ENCODE measurements at regions not wholly inside any gene's neighbourhood (a gene's known extent, or its start where the extent isn't known, plus 50 kb on each side); places are given as distances from the start of the nearest gene placed in this dataset.

DNA sequence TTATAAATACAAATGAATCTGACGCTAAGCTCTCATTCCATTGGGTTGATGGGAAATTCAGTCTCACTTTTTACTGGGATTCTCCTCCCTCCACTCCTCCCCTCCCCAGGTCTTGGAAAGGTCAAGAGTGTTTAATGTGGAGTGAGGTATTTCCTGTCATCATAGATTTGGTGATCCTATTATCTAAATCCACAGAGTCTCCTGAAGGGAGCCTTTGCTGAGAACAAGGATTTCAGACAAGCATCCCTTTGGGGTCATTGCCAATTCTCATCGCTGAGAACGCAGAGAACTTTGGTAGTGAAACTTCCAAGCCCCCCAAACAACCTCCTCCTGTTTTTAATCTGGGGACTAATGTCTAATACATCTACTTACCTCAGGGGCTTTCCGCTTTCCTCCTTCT is 297.9 kb downstream of the OTOL1 start:
- TF ChIP-seq ZSCAN21 (CRISPR knock-in tag; IDR thresholded peaks at IDR 0.05; ENCODE audit: borderline replicate concordance) = no peak
- no peak for TF ChIP-seq NFKBIZ (CRISPR knock-in tag; IDR thresholded peaks at IDR 0.05)
- no peak for TF ChIP-seq POLR2AphosphoS2 (IDR thresholded peaks at IDR 0.05; ENCODE audit: low read depth, low read length)
- no peak for TF ChIP-seq ADNP (CRISPR knock-in tag; IDR thresholded peaks at IDR 0.05)
- TF ChIP-seq KDM2A (CRISPR knock-in tag; IDR thresholded peaks at IDR 0.05; ENCODE audit: borderline replicate concordance, low read depth) = no peak
- TF ChIP-seq, protein P1, sequence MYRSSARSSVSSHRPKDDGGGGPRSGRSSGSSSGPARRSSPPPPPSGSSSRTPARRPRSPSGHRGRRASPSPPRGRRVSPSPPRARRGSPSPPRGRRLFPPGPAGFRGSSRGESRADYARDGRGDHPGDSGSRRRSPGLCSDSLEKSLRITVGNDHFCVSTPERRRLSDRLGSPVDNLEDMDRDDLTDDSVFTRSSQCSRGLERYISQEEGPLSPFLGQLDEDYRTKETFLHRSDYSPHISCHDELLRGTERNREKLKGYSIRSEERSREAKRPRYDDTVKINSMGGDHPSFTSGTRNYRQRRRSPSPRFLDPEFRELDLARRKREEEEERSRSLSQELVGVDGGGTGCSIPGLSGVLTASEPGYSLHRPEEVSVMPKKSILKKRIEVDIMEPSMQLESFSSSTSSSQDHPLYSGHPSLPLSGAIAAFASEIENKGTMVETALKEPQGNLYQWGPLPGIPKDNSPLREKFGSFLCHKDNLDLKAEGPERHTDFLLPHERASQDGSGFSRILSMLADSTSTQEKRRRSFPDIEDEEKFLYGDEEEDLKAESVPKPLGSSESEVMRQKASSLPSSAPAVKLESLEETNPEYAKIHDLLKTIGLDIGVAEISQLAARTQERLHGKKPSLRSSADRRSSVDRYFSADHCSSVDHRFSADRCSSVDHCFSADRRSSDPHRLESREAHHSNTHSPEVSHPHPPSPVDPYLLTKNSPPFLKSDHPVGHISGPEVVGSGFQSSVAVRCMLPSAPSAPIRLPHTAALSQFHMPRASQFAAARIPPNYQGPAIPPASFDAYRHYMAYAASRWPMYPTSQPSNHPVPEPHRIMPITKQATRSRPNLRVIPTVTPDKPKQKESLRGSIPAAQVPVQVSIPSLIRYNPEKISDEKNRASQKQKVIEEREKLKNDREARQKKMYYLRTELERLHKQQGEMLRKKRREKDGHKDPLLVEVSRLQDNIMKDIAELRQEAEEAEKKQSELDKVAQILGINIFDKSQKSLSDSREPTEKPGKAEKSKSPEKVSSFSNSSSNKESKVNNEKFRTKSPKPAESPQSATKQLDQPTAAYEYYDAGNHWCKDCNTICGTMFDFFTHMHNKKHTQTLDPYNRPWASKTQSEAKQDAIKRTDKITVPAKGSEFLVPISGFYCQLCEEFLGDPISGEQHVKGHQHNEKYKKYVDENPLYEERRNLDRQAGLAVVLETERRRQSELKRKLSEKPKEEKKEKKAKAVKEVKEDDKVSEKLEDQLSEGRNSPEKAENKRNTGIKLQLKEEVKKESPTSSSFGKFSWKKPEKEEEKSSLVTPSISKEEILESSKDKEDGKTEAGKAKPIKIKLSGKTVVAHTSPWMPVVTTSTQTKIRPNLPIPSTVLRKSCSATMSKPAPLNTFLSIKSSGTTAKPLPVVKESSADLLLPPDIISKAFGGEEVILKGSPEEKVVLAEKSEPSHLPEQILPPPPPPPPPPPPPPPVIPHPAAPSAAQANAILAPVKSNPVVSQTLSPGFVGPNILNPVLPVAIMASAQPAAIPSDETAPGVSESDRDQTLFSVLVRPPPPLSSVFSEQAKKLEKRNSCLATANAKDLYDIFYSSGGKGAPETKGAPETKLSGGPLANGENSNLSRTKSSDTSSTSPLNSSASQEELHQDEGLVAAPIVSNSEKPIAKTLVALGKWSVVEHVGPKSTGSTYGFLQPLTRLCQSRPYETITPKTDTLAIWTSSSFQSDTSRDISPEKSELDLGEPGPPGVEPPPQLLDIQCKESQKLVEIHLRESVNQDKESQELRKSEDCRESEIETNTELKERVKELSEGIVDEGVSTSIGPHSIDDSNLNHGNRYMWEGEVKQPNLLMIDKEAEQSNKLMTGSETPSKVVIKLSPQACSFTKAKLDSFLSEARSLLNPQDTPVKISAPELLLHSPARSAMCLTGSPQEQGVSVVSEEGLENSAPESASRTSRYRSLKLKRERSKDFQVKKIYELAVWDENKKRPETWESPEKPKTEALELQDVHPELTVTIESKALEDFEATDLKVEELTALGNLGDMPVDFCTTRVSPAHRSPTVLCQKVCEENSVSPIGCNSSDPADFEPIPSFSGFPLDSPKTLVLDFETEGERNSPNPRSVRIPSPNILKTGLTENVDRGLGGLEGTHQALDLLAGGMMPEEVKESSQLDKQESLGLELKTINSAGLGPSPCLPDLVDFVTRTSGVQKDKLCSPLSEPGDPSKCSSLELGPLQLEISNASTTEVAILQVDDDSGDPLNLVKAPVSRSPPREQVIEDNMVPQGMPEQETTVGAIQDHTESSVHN (CRISPR knock-in tag; IDR thresholded peaks at IDR 0.05) = no peak
- TF ChIP-seq ZNF530 (CRISPR knock-in tag; IDR thresholded peaks at IDR 0.05; ENCODE audit: low read depth) = no peak
- TF ChIP-seq, protein P2, sequence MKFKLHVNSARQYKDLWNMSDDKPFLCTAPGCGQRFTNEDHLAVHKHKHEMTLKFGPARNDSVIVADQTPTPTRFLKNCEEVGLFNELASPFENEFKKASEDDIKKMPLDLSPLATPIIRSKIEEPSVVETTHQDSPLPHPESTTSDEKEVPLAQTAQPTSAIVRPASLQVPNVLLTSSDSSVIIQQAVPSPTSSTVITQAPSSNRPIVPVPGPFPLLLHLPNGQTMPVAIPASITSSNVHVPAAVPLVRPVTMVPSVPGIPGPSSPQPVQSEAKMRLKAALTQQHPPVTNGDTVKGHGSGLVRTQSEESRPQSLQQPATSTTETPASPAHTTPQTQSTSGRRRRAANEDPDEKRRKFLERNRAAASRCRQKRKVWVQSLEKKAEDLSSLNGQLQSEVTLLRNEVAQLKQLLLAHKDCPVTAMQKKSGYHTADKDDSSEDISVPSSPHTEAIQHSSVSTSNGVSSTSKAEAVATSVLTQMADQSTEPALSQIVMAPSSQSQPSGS (CRISPR knock-in tag; IDR thresholded peaks at IDR 0.05) = no peak
- no peak for TF ChIP-seq NR1H2 (CRISPR knock-in tag; IDR thresholded peaks at IDR 0.05; ENCODE audit: borderline replicate concordance, low read depth)
- TF ChIP-seq ZNF121 (CRISPR knock-in tag; IDR thresholded peaks at IDR 0.05) = no peak
- no peak for TF ChIP-seq PCBP2 (optimal IDR thresholded peaks at IDR 0.05; ENCODE audit: low read depth, low read length, poor library complexity, severe bottlenecking)
- TF ChIP-seq, protein P3, sequence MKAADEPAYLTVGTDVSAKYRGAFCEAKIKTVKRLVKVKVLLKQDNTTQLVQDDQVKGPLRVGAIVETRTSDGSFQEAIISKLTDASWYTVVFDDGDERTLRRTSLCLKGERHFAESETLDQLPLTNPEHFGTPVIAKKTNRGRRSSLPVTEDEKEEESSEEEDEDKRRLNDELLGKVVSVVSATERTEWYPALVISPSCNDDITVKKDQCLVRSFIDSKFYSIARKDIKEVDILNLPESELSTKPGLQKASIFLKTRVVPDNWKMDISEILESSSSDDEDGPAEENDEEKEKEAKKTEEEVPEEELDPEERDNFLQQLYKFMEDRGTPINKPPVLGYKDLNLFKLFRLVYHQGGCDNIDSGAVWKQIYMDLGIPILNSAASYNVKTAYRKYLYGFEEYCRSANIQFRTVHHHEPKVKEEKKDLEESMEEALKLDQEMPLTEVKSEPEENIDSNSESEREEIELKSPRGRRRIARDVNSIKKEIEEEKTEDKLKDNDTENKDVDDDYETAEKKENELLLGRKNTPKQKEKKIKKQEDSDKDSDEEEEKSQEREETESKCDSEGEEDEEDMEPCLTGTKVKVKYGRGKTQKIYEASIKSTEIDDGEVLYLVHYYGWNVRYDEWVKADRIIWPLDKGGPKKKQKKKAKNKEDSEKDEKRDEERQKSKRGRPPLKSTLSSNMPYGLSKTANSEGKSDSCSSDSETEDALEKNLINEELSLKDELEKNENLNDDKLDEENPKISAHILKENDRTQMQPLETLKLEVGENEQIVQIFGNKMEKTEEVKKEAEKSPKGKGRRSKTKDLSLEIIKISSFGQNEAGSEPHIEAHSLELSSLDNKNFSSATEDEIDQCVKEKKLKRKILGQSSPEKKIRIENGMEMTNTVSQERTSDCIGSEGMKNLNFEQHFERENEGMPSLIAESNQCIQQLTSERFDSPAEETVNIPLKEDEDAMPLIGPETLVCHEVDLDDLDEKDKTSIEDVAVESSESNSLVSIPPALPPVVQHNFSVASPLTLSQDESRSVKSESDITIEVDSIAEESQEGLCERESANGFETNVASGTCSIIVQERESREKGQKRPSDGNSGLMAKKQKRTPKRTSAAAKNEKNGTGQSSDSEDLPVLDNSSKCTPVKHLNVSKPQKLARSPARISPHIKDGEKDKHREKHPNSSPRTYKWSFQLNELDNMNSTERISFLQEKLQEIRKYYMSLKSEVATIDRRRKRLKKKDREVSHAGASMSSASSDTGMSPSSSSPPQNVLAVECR (CRISPR knock-in tag; IDR thresholded peaks at IDR 0.05; ENCODE audit: borderline replicate concordance) = no peak
- TF ChIP-seq, protein P4, sequence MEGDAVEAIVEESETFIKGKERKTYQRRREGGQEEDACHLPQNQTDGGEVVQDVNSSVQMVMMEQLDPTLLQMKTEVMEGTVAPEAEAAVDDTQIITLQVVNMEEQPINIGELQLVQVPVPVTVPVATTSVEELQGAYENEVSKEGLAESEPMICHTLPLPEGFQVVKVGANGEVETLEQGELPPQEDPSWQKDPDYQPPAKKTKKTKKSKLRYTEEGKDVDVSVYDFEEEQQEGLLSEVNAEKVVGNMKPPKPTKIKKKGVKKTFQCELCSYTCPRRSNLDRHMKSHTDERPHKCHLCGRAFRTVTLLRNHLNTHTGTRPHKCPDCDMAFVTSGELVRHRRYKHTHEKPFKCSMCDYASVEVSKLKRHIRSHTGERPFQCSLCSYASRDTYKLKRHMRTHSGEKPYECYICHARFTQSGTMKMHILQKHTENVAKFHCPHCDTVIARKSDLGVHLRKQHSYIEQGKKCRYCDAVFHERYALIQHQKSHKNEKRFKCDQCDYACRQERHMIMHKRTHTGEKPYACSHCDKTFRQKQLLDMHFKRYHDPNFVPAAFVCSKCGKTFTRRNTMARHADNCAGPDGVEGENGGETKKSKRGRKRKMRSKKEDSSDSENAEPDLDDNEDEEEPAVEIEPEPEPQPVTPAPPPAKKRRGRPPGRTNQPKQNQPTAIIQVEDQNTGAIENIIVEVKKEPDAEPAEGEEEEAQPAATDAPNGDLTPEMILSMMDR (CRISPR knock-in tag; IDR thresholded peaks at IDR 0.05) = no peak
- TF ChIP-seq, protein P5, sequence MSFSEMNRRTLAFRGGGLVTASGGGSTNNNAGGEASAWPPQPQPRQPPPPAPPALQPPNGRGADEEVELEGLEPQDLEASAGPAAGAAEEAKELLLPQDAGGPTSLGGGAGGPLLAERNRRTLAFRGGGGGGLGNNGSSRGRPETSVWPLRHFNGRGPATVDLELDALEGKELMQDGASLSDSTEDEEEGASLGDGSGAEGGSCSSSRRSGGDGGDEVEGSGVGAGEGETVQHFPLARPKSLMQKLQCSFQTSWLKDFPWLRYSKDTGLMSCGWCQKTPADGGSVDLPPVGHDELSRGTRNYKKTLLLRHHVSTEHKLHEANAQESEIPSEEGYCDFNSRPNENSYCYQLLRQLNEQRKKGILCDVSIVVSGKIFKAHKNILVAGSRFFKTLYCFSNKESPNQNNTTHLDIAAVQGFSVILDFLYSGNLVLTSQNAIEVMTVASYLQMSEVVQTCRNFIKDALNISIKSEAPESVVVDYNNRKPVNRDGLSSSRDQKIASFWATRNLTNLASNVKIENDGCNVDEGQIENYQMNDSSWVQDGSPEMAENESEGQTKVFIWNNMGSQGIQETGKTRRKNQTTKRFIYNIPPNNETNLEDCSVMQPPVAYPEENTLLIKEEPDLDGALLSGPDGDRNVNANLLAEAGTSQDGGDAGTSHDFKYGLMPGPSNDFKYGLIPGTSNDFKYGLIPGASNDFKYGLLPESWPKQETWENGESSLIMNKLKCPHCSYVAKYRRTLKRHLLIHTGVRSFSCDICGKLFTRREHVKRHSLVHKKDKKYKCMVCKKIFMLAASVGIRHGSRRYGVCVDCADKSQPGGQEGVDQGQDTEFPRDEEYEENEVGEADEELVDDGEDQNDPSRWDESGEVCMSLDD (CRISPR knock-in tag; IDR thresholded peaks at IDR 0.05; ENCODE audit: borderline replicate concordance) = no peak

Data from HepG2 (cell line).